C4-2B (cell line): ENCODE measurements at regions not wholly inside any gene's neighbourhood (a gene's known extent, or its start where the extent isn't known, plus 50 kb on each side); places are given as distances from the start of the nearest gene placed in this dataset.

ENCODE experiments used
- CTCF ChIP-seq: fragments of 450-650 bp; conservative IDR thresholded peaks from 2 replicates; pipeline ENCODE4 v1.5.1; 2017; ENCODE audit warnings: mild to moderate bottlenecking
- ZFX ChIP-seq: fragments of 450-650 bp; IDR thresholded peaks from 2 replicates; pipeline ENCODE4 v1.6.1; 2017

DNA sequence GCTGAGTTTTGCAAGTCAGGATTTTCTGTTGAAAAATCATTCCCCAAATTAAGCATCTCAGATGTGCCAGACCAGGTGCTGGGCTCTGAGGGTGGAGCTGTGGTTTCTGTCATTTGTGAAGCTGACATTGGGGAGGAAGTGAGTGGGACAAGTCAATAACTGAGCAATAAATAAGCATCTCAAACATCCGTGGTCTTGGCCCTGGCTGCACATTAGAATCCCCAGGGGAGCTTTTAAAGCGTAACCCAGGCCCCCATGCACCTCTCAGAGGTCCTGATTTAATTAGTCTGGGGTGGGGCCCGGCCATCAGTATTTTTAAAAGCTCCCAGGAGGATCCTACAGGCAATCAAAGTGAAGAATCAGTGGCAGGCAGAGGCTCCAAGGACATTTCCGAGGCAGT, 420.0 kb downstream of the MN1 start:
- TF ChIP-seq CTCF = no peak
- no peak for TF ChIP-seq ZFX
